GM12892 (cell line): ENCODE measurements at regions not wholly inside any gene's neighbourhood (a gene's known extent, or its start where the extent isn't known, plus 50 kb on each side); places are given as distances from the start of the nearest gene placed in this dataset.

Experiments used
- POLR2A ChIP-seq: IDR thresholded peaks from 2 replicates; pipeline ENCODE4 v1.6.1; 2011; ENCODE audit warnings: low read depth, low read length, control low read depth
- POLR2AphosphoS5 ChIP-seq: IDR thresholded peaks from 2 replicates; pipeline ENCODE4 v1.6.1; 2011; ENCODE audit warnings: low read depth, low read length, control low read depth

DNA sequence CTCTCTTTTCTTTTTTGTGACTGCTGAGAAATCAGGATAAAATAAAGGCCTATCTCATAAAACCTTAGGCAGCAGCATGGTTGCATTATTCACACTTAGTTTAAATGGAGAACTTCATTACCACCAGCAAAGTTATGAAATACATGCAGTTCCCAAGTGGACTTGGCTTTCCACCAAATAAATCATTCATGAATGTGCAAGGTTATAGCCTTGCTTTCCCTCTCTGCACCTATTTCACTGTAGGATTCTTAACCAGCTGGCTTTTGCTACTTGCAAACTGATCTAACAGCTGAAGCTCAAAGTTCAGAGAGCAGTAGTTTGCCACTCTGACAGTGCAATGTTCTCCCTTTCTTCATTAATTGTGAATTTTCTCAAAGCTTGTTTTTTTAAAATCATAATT is 140.1 kb upstream of the SMIM31 start:
- no peak for TF ChIP-seq POLR2A
- TF ChIP-seq POLR2AphosphoS5: no peak
